Calu3 (cell line): ENCODE measurements at regions not wholly inside any gene's neighbourhood (a gene's known extent, or its start where the extent isn't known, plus 50 kb on each side); places are given as distances from the start of the nearest gene placed in this dataset.
A peak's percentile ranks its signal among the peaks of the same experiment; 100 is the strongest.

Source experiments
- BruUV-seq: library from RNA; stranded (reverse); fragments of 400-500 nt; replicated peaks from 2 replicates; lab custom pipeline; 2021; lab: Mats Ljungman, UMichigan
- CTCF ChIA-PET: fragments of 300-600 bp; sonication (Branson Sonifier 250); formaldehyde crosslinking; loops from one replicate; lab custom pipeline; 2022; ENCODE audit warnings: antibody characterized with exemption; lab: Charles Lee
- DNase-seq: peaks from one replicate; pipeline ENCODE4 v3.0.0; 2022
- H3K27ac Mint-ChIP-seq: one replicate; pipeline ENCODE4 v1.8.0; 2022; ENCODE audit warnings: mixed read lengths; ENCODE audit not compliant: unreplicated experiment
- H3K27me3 Mint-ChIP-seq: one replicate; pipeline ENCODE4 v1.8.0; 2022; ENCODE audit warnings: mixed read lengths; ENCODE audit not compliant: unreplicated experiment
- H3K36me3 Mint-ChIP-seq: one replicate; pipeline ENCODE4 v1.8.0; 2022; ENCODE audit warnings: mild to moderate bottlenecking, moderate library complexity, mixed read lengths; ENCODE audit not compliant: insufficient read depth, unreplicated experiment
- H3K4me1 Mint-ChIP-seq: one replicate; pipeline ENCODE4 v1.8.0; 2022; ENCODE audit warnings: mild to moderate bottlenecking, low read depth, mixed read lengths; ENCODE audit not compliant: unreplicated experiment
- H3K4me3 Mint-ChIP-seq: one replicate; pipeline ENCODE4 v1.8.0; 2022; ENCODE audit warnings: mild to moderate bottlenecking, low read depth, moderate library complexity, mixed read lengths; ENCODE audit not compliant: unreplicated experiment
- H3K9me3 Mint-ChIP-seq: one replicate; pipeline ENCODE4 v1.8.0; 2022; ENCODE audit warnings: low read depth, mixed read lengths; ENCODE audit not compliant: unreplicated experiment
- CTCF ChIP-seq: fragments of 200-600 bp; IDR thresholded peaks from one replicate; pipeline ENCODE4 v1.8.0; 2022; ENCODE audit warnings: antibody characterized with exemption; ENCODE audit not compliant: unreplicated experiment
- intact Hi-C: fragments of 100-400 bp; cut with micrococcal nuclease; formaldehyde crosslinking; loops from one replicate; pipeline ENCODE4 v1.10.0; 2022; ENCODE audit not compliant: unreplicated experiment

- BruUV-seq = no TSS peak
- CTCF ChIA-PET = no interaction called here
- DNase-seq = peak; percentile 3
- no peaks in the 10 kb centered on the region for H3K27me3 Mint-ChIP-seq
- peak overlapping the region; percentile 95 for H3K27ac Mint-ChIP-seq
- H3K4me1 Mint-ChIP-seq = peaks cover 12% of the 10 kb centered on the region
- H3K36me3 Mint-ChIP-seq = no peaks in the 10 kb centered on the region
- TF ChIP-seq CTCF = no peak
- H3K9me3 Mint-ChIP-seq = no peaks in the 10 kb centered on the region
- intact Hi-C loops = loop anchor here (2.0 to 10.0 kb wide), 2 partner anchors 27 to 211 kb away; no protein-coding TSS in a partner anchor
- no peak overlapping the region for H3K4me3 Mint-ChIP-seq
Observed at GRCh38 chr13:73675821-73676220, 458.4 kb downstream of the KLF12 start.

GRCh38 chr13:73674570-73674969 is 459.6 kb downstream of the KLF12 start:
- Mint-ChIP-seq H3K4me1 (peaks cover 12% of the 10 kb centered on the region), H3K9me3 (no peaks in the 10 kb centered on the region), H3K36me3 (no peaks in the 10 kb centered on the region), H3K27me3 (no peaks in the 10 kb centered on the region), H3K4me3 (no peak overlapping the region), H3K27ac (peak overlapping the region; percentile 77)
- DNase-seq = no peak
- CTCF ChIA-PET = no interaction called here
- no peak for TF ChIP-seq CTCF
- BruUV-seq = no TSS peak
- intact Hi-C loops = loop anchor here (10.0 kb wide), 1 partner anchor 210 kb away; no protein-coding TSS in a partner anchor

GRCh38 chr13:73673931-73674330 is 460.3 kb downstream of the KLF12 start:
- no TSS peak for BruUV-seq
- CTCF ChIA-PET = interaction anchor here (0.5 kb wide), 1 partner anchor 245 kb away, joined by 5 read pairs; no protein-coding TSS in a partner anchor

GRCh38 chr13:73672492-73672891 is 461.7 kb downstream of the KLF12 start:
- DNase-seq = no peak
- no peaks in the 10 kb centered on the region for H3K9me3 Mint-ChIP-seq
- H3K4me3 Mint-ChIP-seq = no peak overlapping the region
- intact Hi-C loops = loop anchor here (2.0 to 10.0 kb wide), 2 partner anchors 62 to 208 kb away; no protein-coding TSS in a partner anchor
- peaks cover 12% of the 10 kb centered on the region for H3K4me1 Mint-ChIP-seq
- no peaks in the 10 kb centered on the region for H3K36me3 Mint-ChIP-seq
- H3K27me3 Mint-ChIP-seq = no peaks in the 10 kb centered on the region
- BruUV-seq = no TSS peak
- CTCF ChIA-PET = no interaction called here
- no peak for TF ChIP-seq CTCF
- peak overlapping the region; percentile 36 for H3K27ac Mint-ChIP-seq

More at GRCh38 chr13:73673931-73674330, 460.3 kb downstream of the KLF12 start:
- TF ChIP-seq CTCF = no peak
- Mint-ChIP-seq H3K4me1 (peaks cover 12% of the 10 kb centered on the region), H3K4me3 (no peak overlapping the region), H3K36me3 (no peaks in the 10 kb centered on the region), H3K27me3 (no peaks in the 10 kb centered on the region), H3K9me3 (no peaks in the 10 kb centered on the region), H3K27ac (peak overlapping the region; percentile 77)
- DNase-seq = no peak
- intact Hi-C loops = loop anchor here (2.0 to 10.0 kb wide), 2 partner anchors 63 to 209 kb away; no protein-coding TSS in a partner anchor
